H1 (cell line): ENCODE measurements at regions not wholly inside any gene's neighbourhood (a gene's known extent, or its start where the extent isn't known, plus 50 kb on each side); places are given as distances from the start of the nearest gene placed in this dataset.

Source experiments
- CTCF ChIA-PET: fragments of 300-600 bp; sonication (Branson Sonifier 250); formaldehyde crosslinking; loops from one replicate; lab custom pipeline; 2021; ENCODE audit not compliant: partially characterized antibody; lab: Charles Lee
- POLR2A ChIA-PET: fragments of 300-600 bp; sonication (Branson Sonifier 250); formaldehyde crosslinking; loops from one replicate; lab custom pipeline; 2021; ENCODE audit warnings: inconsistent platforms; ENCODE audit not compliant: partially characterized antibody; lab: Charles Lee
- DNase-seq, 2 experiments: peaks; one replicate each; pipeline versions ENCODE4 v3.0.0 to v3.0.0-alpha.2; 2010 to 2022; ENCODE audit warnings: low spot score in 2 of 2, low read depth in 1 of 2, mixed read lengths in 1 of 2
- FAIRE-seq: peaks from 2 replicates; lab custom pipeline; 2011; peaks lifted over from hg19 to GRCh38; lab: Jason Lieb, UNC
- H2AFZ ChIP-seq: 2 replicates; pipeline ENCODE4 v1.8.1; 2012; ENCODE audit warnings: low read length, inconsistent platforms
- H2AK5ac ChIP-seq: 2 replicates; pipeline ENCODE4 v1.6.1; 2013; ENCODE audit warnings: low read depth, low read length
- H2BK120ac ChIP-seq: replicated peaks from 2 replicates; pipeline ENCODE3; 2013; ENCODE audit warnings: low read depth, low read length, inconsistent platforms
- H2BK12ac ChIP-seq: 2 replicates; pipeline ENCODE4 v1.6.1; 2013; ENCODE audit warnings: low read depth, low read length
- H2BK15ac ChIP-seq: 2 replicates; pipeline ENCODE4 v1.6.1; 2013; ENCODE audit warnings: low read length
- H2BK20ac ChIP-seq: 2 replicates; pipeline ENCODE4 v1.6.1; 2013; ENCODE audit warnings: low read length
- H2BK5ac ChIP-seq: 2 replicates; pipeline ENCODE4 v1.6.1; 2013; ENCODE audit warnings: low read depth, low read length
- H3K14ac ChIP-seq: 2 replicates; pipeline ENCODE4 v1.6.1; 2013; ENCODE audit warnings: inconsistent platforms; ENCODE audit not compliant: insufficient read length
- H3K18ac ChIP-seq: 2 replicates; pipeline ENCODE4 v1.6.1; 2013; ENCODE audit warnings: low read length; ENCODE audit errors: extremely low read depth
- H3K23ac ChIP-seq: 2 replicates; pipeline ENCODE4 v1.6.1; 2013; ENCODE audit warnings: inconsistent platforms; ENCODE audit not compliant: insufficient read length
- H3K23me2 ChIP-seq: 2 replicates; pipeline ENCODE4 v1.6.1; 2013; ENCODE audit warnings: low read depth, low read length
- H3K27ac ChIP-seq: 2 replicates; pipeline ENCODE4 v1.6.1; 2011; ENCODE audit warnings: low read depth, low read length, inconsistent platforms
- H3K27me3 ChIP-seq, 4 experiments: replicated peaks in 1 of 4; 1 replicate in 1 of 4; 2 replicates in 3 of 4; pipeline versions ENCODE4 v1.6.1 to v1.8.1; 2011 to 2013; ENCODE audit warnings: low read length in 3 of 4, mild to moderate bottlenecking in 3 of 4, inconsistent platforms in 2 of 4, mixed read lengths in 2 of 4, moderate library complexity in 1 of 4; ENCODE audit not compliant: control insufficient read depth in 3 of 4, insufficient read depth in 3 of 4; ENCODE audit errors: extremely low read depth in 1 of 4
- H3K36me3 ChIP-seq, 4 experiments: 2 replicates each; pipeline versions ENCODE4 v1.6.1 to v1.8.1; 2011 to 2013; ENCODE audit warnings: mild to moderate bottlenecking in 4 of 4, low read length in 3 of 4, moderate library complexity in 2 of 4, control low read depth in 1 of 4, inconsistent platforms in 1 of 4; ENCODE audit not compliant: insufficient read depth in 4 of 4, control insufficient read depth in 2 of 4
- H3K4ac ChIP-seq: replicated peaks from 2 replicates; pipeline ENCODE3; 2013; ENCODE audit warnings: low read length, low read depth, mixed read lengths, inconsistent platforms; ENCODE audit not compliant: insufficient read length
- H3K4me1 ChIP-seq, 4 experiments: replicated peaks in 1 of 4; 1 replicate in 1 of 4; 2 replicates in 3 of 4; pipeline versions ENCODE4 v1.6.1 to v1.8.1; 2011 to 2013; ENCODE audit warnings: low read length in 3 of 4, inconsistent platforms in 2 of 4, mixed read lengths in 1 of 4; ENCODE audit not compliant: insufficient read depth in 4 of 4, control insufficient read depth in 3 of 4
- H3K4me2 ChIP-seq, 2 experiments: 2 replicates each; pipeline versions ENCODE4 v1.6.1 to v1.8.1; 2011 to 2013; ENCODE audit warnings: low read depth in 2 of 2, low read length in 2 of 2, control low read depth in 1 of 2, inconsistent platforms in 1 of 2, mild to moderate bottlenecking in 1 of 2; ENCODE audit not compliant: insufficient read depth in 1 of 2
- H3K4me3 ChIP-seq, 4 experiments: fragments of 200-600, 300-600 bp in 1 of 4; sonication (generic), shearing (Covaris generic), sonication (Bioruptor Twin) in 1 of 4; 2 replicates each; pipeline versions ENCODE4 v1.5.1 to v1.8.1; 2011 to 2016; ENCODE audit warnings: low read length in 4 of 4, low read depth in 3 of 4, control low read depth in 2 of 4, inconsistent platforms in 2 of 4, mild to moderate bottlenecking in 2 of 4, mixed read lengths in 1 of 4, moderate library complexity in 1 of 4; ENCODE audit not compliant: insufficient read depth in 2 of 4; ENCODE audit errors: extremely low read depth in 1 of 4
- H3K56ac ChIP-seq: replicated peaks from 2 replicates; pipeline ENCODE3; 2013; ENCODE audit warnings: low read depth, mild to moderate bottlenecking, mixed read lengths, low read length, inconsistent platforms; ENCODE audit not compliant: insufficient read length
- H3K79me1 ChIP-seq: 2 replicates; pipeline ENCODE4 v1.6.1; 2013; ENCODE audit warnings: low read depth, low read length, control low read depth
- H3K79me2 ChIP-seq, 2 experiments: 2 replicates each; pipeline versions ENCODE4 v1.6.1 to v1.8.1; 2012 to 2013; ENCODE audit warnings: low read length in 2 of 2, mild to moderate bottlenecking in 2 of 2, inconsistent platforms in 1 of 2; ENCODE audit not compliant: insufficient read depth in 2 of 2, control insufficient read depth in 1 of 2
- H3K9ac ChIP-seq, 4 experiments: replicated peaks in 1 of 4; 1 replicate in 1 of 4; 2 replicates in 3 of 4; pipeline versions ENCODE4 v1.6.1 to v1.8.1; 2011 to 2013; ENCODE audit warnings: low read depth in 3 of 4, low read length in 3 of 4, control low read depth in 2 of 4, mild to moderate bottlenecking in 2 of 4, moderate library complexity in 2 of 4, inconsistent platforms in 1 of 4; ENCODE audit errors: extremely low read depth in 1 of 4
- H3K9me3 ChIP-seq, 2 experiments: 2 replicates each; pipeline versions ENCODE4 v1.6.1 to v1.8.1; 2012 to 2013; ENCODE audit warnings: mild to moderate bottlenecking in 2 of 2, moderate library complexity in 2 of 2, control low read depth in 1 of 2, inconsistent platforms in 1 of 2, low read depth in 1 of 2, low read length in 1 of 2, mixed read lengths in 1 of 2; ENCODE audit not compliant: insufficient read depth in 2 of 2
- H4K20me1 ChIP-seq, 2 experiments: replicated peaks in 1 of 2; 2 replicates each; pipeline versions ENCODE3 to v1.8.1; 2011 to 2013; ENCODE audit warnings: inconsistent platforms in 2 of 2, low read length in 2 of 2, mild to moderate bottlenecking in 1 of 2; ENCODE audit not compliant: insufficient read depth in 2 of 2, control insufficient read depth in 1 of 2
- H4K5ac ChIP-seq: 2 replicates; pipeline ENCODE4 v1.6.1; 2013; ENCODE audit warnings: low read length, low read depth, mixed read lengths, inconsistent platforms; ENCODE audit not compliant: insufficient read length
- H4K8ac ChIP-seq: 2 replicates; pipeline ENCODE4 v1.8.0; 2013; ENCODE audit warnings: mild to moderate bottlenecking, moderate library complexity, low read length, inconsistent platforms; ENCODE audit not compliant: insufficient read depth; ENCODE audit errors: extremely low read depth
- H4K91ac ChIP-seq: replicated peaks from 2 replicates; pipeline ENCODE3; 2013; ENCODE audit warnings: low read length, mixed read lengths, inconsistent platforms; ENCODE audit not compliant: insufficient read length
- ATF2 ChIP-seq: IDR thresholded peaks from 2 replicates; pipeline ENCODE4 v1.6.1; 2012; ENCODE audit warnings: low read length, inconsistent platforms
- BCL11A ChIP-seq, 2 experiments: IDR thresholded peaks; one replicate each; pipeline ENCODE4 v1.6.1; 2011; ENCODE audit warnings: low read depth in 2 of 2, low read length in 2 of 2, mild to moderate bottlenecking in 2 of 2
- CEBPB ChIP-seq: IDR thresholded peaks from 2 replicates; pipeline ENCODE4 v1.6.1; 2012; ENCODE audit warnings: low read depth, low read length
- E2F6 ChIP-seq: IDR thresholded peaks from 2 replicates; pipeline ENCODE4 v1.6.1; 2012; ENCODE audit warnings: inconsistent platforms
- EP300 ChIP-seq, 2 experiments: IDR thresholded peaks; 1 replicate in 1 of 2; 2 replicates in 1 of 2; pipeline ENCODE4 v1.6.1; 2011 to 2012; ENCODE audit warnings: low read depth in 2 of 2, low read length in 2 of 2, mild to moderate bottlenecking in 2 of 2, borderline replicate concordance in 1 of 2, inconsistent platforms in 1 of 2, moderate library complexity in 1 of 2
- HDAC6 ChIP-seq: IDR thresholded peaks from one replicate; pipeline ENCODE4 v1.7.1; 2012; ENCODE audit warnings: low read depth, mild to moderate bottlenecking, inconsistent platforms, low read length, moderate library complexity
- KDM4A ChIP-seq: IDR thresholded peaks from one replicate; pipeline ENCODE4 v1.7.1; 2012; ENCODE audit warnings: low read depth, mild to moderate bottlenecking, moderate library complexity, low read length, inconsistent platforms; ENCODE audit not compliant: severe bottlenecking
- NANOG ChIP-seq: IDR thresholded peaks from 2 replicates; pipeline ENCODE4 v1.6.1; 2011; ENCODE audit warnings: low read length, low read depth, mild to moderate bottlenecking, inconsistent platforms; ENCODE audit not compliant: insufficient read depth, poor library complexity, severe bottlenecking
- POLR2A ChIP-seq, 2 experiments: IDR thresholded peaks; 1 replicate in 1 of 2; 2 replicates in 1 of 2; pipeline ENCODE4 v1.6.1; 2011; ENCODE audit warnings: low read depth in 2 of 2, low read length in 2 of 2, mild to moderate bottlenecking in 2 of 2; ENCODE audit errors: control extremely low read depth in 1 of 2
- SAP30 ChIP-seq: fragments of 300-600 bp; sonication (generic); IDR thresholded peaks from 2 replicates; pipeline ENCODE4 v1.7.1; 2012; ENCODE audit warnings: low read length, moderate library complexity, mild to moderate bottlenecking, inconsistent platforms; ENCODE audit not compliant: insufficient read depth, insufficient replicate concordance
- SIN3A ChIP-seq, 2 experiments: IDR thresholded peaks in 1 of 2; conservative IDR thresholded peaks in 1 of 2; 2 replicates each; pipeline ENCODE4 v1.6.1; 2011 to 2012; ENCODE audit warnings: low read length in 2 of 2, improper control_type of control experiment in 1 of 2, low read depth in 1 of 2, mild to moderate bottlenecking in 1 of 2
- TBP ChIP-seq: IDR thresholded peaks from 2 replicates; pipeline ENCODE4 v1.6.1; 2011; ENCODE audit warnings: low read depth, low read length, improper control_type of control experiment
- WGBS, 2 experiments: shearing (Covaris generic) in 1 of 2; methylation state at CpG; one replicate each; pipeline versions ENCODE4 v1.1.6 to v1.1.7; 2013 to 2015; ENCODE audit warnings: low lambda C conversion rate in 2 of 2, mixed read lengths in 2 of 2, inconsistent platforms in 1 of 2, low coverage in 1 of 2, missing lambda C conversion rate in 1 of 2; ENCODE audit not compliant: insufficient replicate concordance in 2 of 2, insufficient coverage in 1 of 2, insufficient read length in 1 of 2; ENCODE audit errors: extremely low coverage in 1 of 2, missing lambda C conversion rate in 1 of 2; 5-methylcytosine and 5-hydroxymethylcytosine counted together

GRCh38 chr2:226583715-226584114 is 215.9 kb downstream of the IRS1 start:
- Histone ChIP-seq H2AK5ac (no peak overlapping the region), H3K18ac (no peak overlapping the region), H3K27ac (no peak overlapping the region), H3K4me2 (no peak overlapping the region), H2BK20ac (no peak overlapping the region), H3K23ac (no peak overlapping the region), H2BK120ac (no peak overlapping the region), H2BK5ac (no peak overlapping the region), H3K4me3 (no peak overlapping the region), H3K9ac (no peak overlapping the region), H2BK12ac (no peak overlapping the region), H3K79me2 (no peaks in the 10 kb centered on the region), H3K36me3 (no peaks in the 10 kb centered on the region), H4K8ac (no peak overlapping the region), H3K4me1 (peaks cover 0 to 2% (median 0%) of the 10 kb centered on the region in 4 experiments; a peak in 1 of 7 replicates), H4K20me1 (no peaks in the 10 kb centered on the region), H2AFZ (no peak overlapping the region), H3K23me2 (no peaks in the 10 kb centered on the region), H3K27me3 (no peaks in the 10 kb centered on the region), H4K91ac (no peak overlapping the region), H3K9me3 (no peaks in the 10 kb centered on the region), H3K4ac (no peak overlapping the region), H3K79me1 (no peaks in the 10 kb centered on the region), H3K14ac (no peak overlapping the region), H4K5ac (no peak overlapping the region), H2BK15ac (no peak overlapping the region), H3K56ac (no peak overlapping the region)
- ChIA-PET CTCF (no interaction called here), POLR2A (no interaction called here)
- WGBS, 2 experiments = 95% methylated on average over 1 of the region's 1 CpG; no CpG with 5 or more reads in 1 of the 2 experiments
- DNase-seq (no peak), FAIRE-seq (no peak)
- TF ChIP-seq CEBPB (no peak), POLR2A (IDR thresholded peaks at IDR 0.05; ENCODE audit: control extremely low read depth in 1 of 2, low read depth in 2 of 2, low read length in 2 of 2) (no peak), NANOG (no peak), ATF2 (no peak), HDAC6 (no peak), EP300 (IDR thresholded peaks at IDR 0.05; ENCODE audit: borderline replicate concordance in 1 of 2, low read depth in 2 of 2, low read length in 2 of 2) (no peak), KDM4A (no peak), TBP (no peak), E2F6 (no peak), SIN3A (conservative IDR thresholded peaks at IDR 0.05 in 1 of 2, IDR thresholded peaks at IDR 0.05 in 1 of 2; ENCODE audit: low read depth in 1 of 2, low read length in 2 of 2) (no peak), SAP30 (no peak), BCL11A (IDR thresholded peaks at IDR 0.05; ENCODE audit: low read depth in 2 of 2, low read length in 2 of 2) (no peak)
